ENCODE measurements at regions not wholly inside any gene's neighbourhood (a gene's known extent, or its start where the extent isn't known, plus 50 kb on each side); places are given as distances from the start of the nearest gene placed in this dataset.

DNA sequence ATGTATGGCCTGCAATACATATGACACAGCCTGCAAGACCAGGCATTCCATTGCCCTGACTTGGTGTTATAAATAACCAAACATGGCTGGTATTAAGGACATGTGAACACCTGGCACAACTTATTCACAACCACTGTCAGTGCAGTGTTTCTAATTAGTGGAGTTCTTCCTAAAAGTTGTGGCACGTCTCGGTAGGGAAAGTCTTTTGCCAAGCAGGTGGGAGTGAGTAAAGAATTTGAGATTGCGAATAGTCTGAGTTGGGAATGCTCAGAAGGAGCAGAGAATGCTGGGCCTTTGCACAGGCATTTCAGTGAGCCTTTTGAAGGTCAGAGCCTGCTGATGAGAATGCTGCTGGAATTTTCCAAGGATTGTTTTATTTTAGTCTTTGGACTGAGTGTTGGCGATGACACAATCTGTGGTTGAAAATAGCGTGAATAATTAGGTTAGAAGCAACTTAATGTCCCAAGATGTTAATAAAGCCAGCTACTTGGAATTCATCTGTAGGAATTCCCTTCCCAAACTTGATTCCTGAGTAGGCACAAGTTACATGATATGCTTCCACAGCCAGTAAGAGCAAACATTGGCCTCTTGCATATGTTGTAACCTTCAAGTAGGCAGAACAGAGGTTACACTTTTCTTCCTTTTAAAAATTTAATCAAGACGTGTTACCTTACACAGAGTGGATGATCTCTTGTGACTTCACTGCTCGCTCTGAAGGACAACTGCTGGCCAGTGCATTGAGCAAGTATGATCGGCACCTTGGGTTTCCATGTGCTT, 83.6 kb upstream of the PGRMC2 start:
- TF ChIP-seq CTCF (IDR thresholded peaks at IDR 0.05; ENCODE audit: poor library complexity) (no peak), EZH2phosphoT487 (IDR thresholded peaks at IDR 0.05; ENCODE audit: low read depth, severe bottlenecking, unreplicated experiment) (no peak), EZH2 (IDR thresholded peaks at IDR 0.05; ENCODE audit: borderline replicate concordance) (no peak)

All from hepatocyte (in vitro differentiated cells).